Lower leg skin (tissue), 4 donors: ENCODE measurements at regions not wholly inside any gene's neighbourhood (a gene's known extent, or its start where the extent isn't known, plus 50 kb on each side); places are given as distances from the start of the nearest gene placed in this dataset.
"Not testable (repeated sequence)": the region's sequence is repeated elsewhere in the genome, so short reads cannot be mapped to it uniquely, and the experiment has no call there.

Experiments
- DNase-seq, 2 donors: peaks; one replicate each; pipeline ENCODE4 v3.0.0-alpha.2; 2019; ENCODE audit warnings: low spot score in 2 of 2
- H3K4me3 ChIP-seq: fragments of 200-600 bp; sonication (generic); 2 replicates; pipeline ENCODE4 v1.5.1; 2017; ENCODE audit warnings: mild to moderate bottlenecking, low read depth; ENCODE audit not compliant: poor library complexity, severe bottlenecking
- POLR2A ChIP-seq, 2 donors: fragments of 450-650 bp; IDR thresholded peaks; one replicate each; pipeline ENCODE4 v1.6.1; 2016 to 2017; ENCODE audit warnings: antibody characterized with exemption in 2 of 2, mild to moderate bottlenecking in 1 of 2, moderate library complexity in 1 of 2
- WGBS, 2 donors: methylation state at CpG; one replicate each; pipeline ENCODE4 v1.1.5; 2018; 5-methylcytosine and 5-hydroxymethylcytosine counted together
- intact Hi-C: fragments of 100-400 bp; cut with DNase I; formaldehyde crosslinking; loops from one replicate; pipeline ENCODE4 v1.15.0; 2023; ENCODE audit warnings: low total_unique reads
- TF ChIP-seq, protein P1 (sequence below), 3 donors: fragments of 450-650 bp; IDR thresholded peaks; one replicate each; pipeline ENCODE4 v1.5.1; 2016; ENCODE audit warnings: antibody characterized with exemption in 3 of 3, mild to moderate bottlenecking in 3 of 3, moderate library complexity in 2 of 3

DNA sequence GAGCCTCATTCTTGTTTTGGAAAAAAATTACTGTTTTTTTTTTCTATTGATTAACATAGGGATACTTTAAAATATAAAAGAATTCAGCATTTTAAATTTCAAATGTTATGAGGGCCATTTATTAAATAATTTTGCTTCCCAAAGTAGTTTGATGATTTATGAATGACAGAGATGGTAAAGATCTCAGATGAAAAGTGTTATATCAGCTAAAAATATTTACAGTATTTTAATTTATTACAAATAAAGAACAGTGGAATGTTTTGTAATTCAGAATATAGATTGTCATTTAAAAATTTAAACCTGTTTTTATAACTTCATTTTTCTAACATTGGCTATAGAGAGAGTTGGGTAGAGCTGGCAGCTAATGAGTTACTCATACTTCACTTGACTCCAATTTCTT lies 256.0 kb downstream of the TPBG start:
- intact Hi-C loops: no loop called here
- no peak overlapping the region for H3K4me3 ChIP-seq
- TF ChIP-seq, protein P1, sequence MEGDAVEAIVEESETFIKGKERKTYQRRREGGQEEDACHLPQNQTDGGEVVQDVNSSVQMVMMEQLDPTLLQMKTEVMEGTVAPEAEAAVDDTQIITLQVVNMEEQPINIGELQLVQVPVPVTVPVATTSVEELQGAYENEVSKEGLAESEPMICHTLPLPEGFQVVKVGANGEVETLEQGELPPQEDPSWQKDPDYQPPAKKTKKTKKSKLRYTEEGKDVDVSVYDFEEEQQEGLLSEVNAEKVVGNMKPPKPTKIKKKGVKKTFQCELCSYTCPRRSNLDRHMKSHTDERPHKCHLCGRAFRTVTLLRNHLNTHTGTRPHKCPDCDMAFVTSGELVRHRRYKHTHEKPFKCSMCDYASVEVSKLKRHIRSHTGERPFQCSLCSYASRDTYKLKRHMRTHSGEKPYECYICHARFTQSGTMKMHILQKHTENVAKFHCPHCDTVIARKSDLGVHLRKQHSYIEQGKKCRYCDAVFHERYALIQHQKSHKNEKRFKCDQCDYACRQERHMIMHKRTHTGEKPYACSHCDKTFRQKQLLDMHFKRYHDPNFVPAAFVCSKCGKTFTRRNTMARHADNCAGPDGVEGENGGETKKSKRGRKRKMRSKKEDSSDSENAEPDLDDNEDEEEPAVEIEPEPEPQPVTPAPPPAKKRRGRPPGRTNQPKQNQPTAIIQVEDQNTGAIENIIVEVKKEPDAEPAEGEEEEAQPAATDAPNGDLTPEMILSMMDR (IDR thresholded peaks at IDR 0.05): no peak
- no peak for TF ChIP-seq POLR2A (IDR thresholded peaks at IDR 0.05)
- DNase-seq: no peak

GRCh38 chr6:82622461-82622860 lies 258.8 kb downstream of the TPBG start:
- no peak for DNase-seq
- intact Hi-C loops: no loop called here
- H3K4me3 ChIP-seq: no peak overlapping the region
- TF ChIP-seq, protein P1 (IDR thresholded peaks at IDR 0.05): no peak
- no peak for TF ChIP-seq POLR2A (IDR thresholded peaks at IDR 0.05)

DNA sequence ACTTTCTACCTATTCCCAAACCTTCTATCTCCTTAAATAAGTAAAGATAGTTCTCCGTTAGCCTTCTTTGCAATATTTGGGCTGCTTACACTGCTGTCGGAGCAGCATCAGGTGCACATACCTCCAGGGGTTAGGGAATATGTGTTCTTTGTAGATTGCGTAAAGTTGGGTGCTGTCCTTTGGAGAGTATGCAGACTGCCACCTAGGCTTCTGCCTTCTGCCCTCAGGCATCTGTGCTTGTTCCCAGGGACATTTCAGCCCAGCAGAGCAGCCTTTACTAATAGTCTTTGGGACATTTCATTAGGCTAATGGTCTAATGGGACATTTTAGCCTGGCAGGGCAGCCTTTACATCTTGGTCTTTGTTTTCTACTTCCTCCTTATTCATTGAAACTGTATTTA lies 260.6 kb downstream of the TPBG start:
- intact Hi-C loops: no loop called here

GRCh38 chr6:82626946-82627345 lies 263.3 kb downstream of the TPBG start:
- H3K4me3 ChIP-seq, DNase-seq, intact Hi-C loops: not testable (repeated sequence)
- 92 to 96% methylated on average over 2 of the region's 2 CpGs for WGBS, 2 donors

More for the DNA sequence above, 260.6 kb downstream of the TPBG start:
- DNase-seq: no peak
- no peak overlapping the region for H3K4me3 ChIP-seq
- WGBS, 2 donors: 51 to 63% methylated on average over 3 of the region's 3 CpGs
- TF ChIP-seq, protein P1 (IDR thresholded peaks at IDR 0.05): no peak
- TF ChIP-seq POLR2A (IDR thresholded peaks at IDR 0.05): no peak

- intact Hi-C loops: no loop called here
- no peak for DNase-seq
- no peak for TF ChIP-seq POLR2A (IDR thresholded peaks at IDR 0.05)
- TF ChIP-seq, protein P1 (IDR thresholded peaks at IDR 0.05): no peak
- 72 to 74% methylated on average over 3 of the region's 3 CpGs for WGBS, 2 donors
- H3K4me3 ChIP-seq: no peak overlapping the region
These were observed 266.3 kb downstream of the TPBG start for GRCh38 chr6:82629921-82630320.

DNA sequence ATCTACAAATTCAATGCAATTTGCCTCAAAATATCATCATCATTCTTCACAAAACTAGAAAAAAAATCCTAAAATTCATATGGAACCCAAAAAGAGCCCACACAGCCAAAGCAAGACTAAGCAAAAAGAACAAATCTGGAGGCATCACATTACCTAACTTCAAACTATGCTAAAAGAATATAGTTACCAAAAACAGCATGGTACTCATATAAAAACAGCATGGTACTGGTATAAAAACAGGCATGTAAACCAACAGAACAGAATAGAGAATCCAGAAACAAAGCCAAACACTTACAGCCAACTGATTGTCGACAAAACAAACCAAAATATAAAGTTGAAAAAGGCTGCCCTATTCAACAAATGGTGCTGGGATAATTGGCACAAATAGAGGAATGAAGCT lies 278.1 kb downstream of the TPBG start:
- no peak for TF ChIP-seq POLR2A (IDR thresholded peaks at IDR 0.05)
- TF ChIP-seq, protein P1 (IDR thresholded peaks at IDR 0.05): no peak
- H3K4me3 ChIP-seq: no peak overlapping the region
- WGBS, 2 donors: 80 to 92% methylated on average over 1 of the region's 1 CpG
- intact Hi-C loops: no loop called here
- DNase-seq: no peak
